ENCODE measurements at regions not wholly inside any gene's neighbourhood (a gene's known extent, or its start where the extent isn't known, plus 50 kb on each side); places are given as distances from the start of the nearest gene placed in this dataset.
"Not testable (repeated sequence)": the region's sequence is repeated elsewhere in the genome, so short reads cannot be mapped to it uniquely, and the experiment has no call there.

DNA sequence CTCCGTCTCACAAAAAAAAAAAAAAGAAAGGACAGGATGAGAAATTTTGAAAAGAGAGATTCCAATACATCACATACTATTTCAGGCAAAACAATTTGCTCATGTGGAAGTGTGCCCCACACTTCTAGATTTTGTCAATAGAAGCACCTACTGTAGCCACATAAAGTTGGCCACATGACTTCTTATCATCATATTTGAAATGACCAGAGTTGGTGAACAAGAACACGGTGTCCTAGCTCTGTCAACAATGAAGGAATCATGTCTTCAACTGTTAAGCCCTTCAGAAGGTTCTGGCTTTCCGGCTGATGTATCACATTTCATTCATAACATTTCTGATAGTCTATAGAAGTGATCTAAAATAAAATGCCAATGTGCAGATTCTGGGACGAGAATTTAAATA lies 534.5 kb downstream of the TMEM114 start:
- H3K4me3 ChIP-seq (ENCODE audit: control insufficient read depth, low read depth, low read length): no peak overlapping the region
- DNase-seq (ENCODE audit: low read depth): no peak
- TF ChIP-seq CTCF (IDR thresholded peaks at IDR 0.05; ENCODE audit: control insufficient read depth, insufficient read depth, low read depth, low read length, missing control alignments): no peak

GRCh38 chr16:8053437-8053836 lies 536.9 kb downstream of the TMEM114 start:
- H3K4me3 ChIP-seq (ENCODE audit: control insufficient read depth, low read depth, low read length): no peak overlapping the region
- no peak for DNase-seq (ENCODE audit: low read depth)
- no peak for TF ChIP-seq CTCF (IDR thresholded peaks at IDR 0.05; ENCODE audit: control insufficient read depth, insufficient read depth, low read depth, low read length, missing control alignments)

- no peak for TF ChIP-seq CTCF (IDR thresholded peaks at IDR 0.05; ENCODE audit: control insufficient read depth, insufficient read depth, low read depth, low read length, missing control alignments)
- no peak for DNase-seq (ENCODE audit: low read depth)
- H3K4me3 ChIP-seq (ENCODE audit: control insufficient read depth, low read depth, low read length): no peak overlapping the region
These were observed 541.9 kb downstream of the TMEM114 start for GRCh38 chr16:8048433-8048832.

DNA sequence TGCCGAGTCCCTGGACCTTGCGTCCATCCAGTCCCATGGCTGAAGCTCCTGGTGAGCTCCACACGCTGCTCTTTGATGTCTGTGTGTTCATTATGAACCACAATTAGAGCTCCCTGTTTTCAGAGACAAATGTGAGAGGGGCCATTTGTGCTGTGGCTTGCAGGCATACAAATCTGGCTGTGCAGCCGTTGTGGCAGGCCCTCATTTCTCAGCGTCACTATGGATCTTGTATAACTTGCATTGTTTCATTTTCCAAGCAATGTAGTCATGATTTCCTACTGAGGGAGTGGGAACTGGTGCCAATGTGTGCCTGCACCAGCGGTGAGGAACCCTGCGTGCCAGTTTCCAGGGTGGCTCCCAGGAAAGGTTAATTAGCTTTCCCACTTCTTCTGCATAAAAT lies 542.6 kb downstream of the TMEM114 start:
- TF ChIP-seq CTCF (IDR thresholded peaks at IDR 0.05; ENCODE audit: control insufficient read depth, insufficient read depth, low read depth, low read length, missing control alignments): no peak
- no peak overlapping the region for H3K4me3 ChIP-seq (ENCODE audit: control insufficient read depth, low read depth, low read length)
- DNase-seq (ENCODE audit: low read depth): no peak

GRCh38 chr16:8044796-8045195 lies 545.5 kb downstream of the TMEM114 start:
- no peak for TF ChIP-seq CTCF (IDR thresholded peaks at IDR 0.05; ENCODE audit: control insufficient read depth, insufficient read depth, low read depth, low read length, missing control alignments)
- DNase-seq (ENCODE audit: low read depth): no peak
- no peak overlapping the region for H3K4me3 ChIP-seq (ENCODE audit: control insufficient read depth, low read depth, low read length)

DNA sequence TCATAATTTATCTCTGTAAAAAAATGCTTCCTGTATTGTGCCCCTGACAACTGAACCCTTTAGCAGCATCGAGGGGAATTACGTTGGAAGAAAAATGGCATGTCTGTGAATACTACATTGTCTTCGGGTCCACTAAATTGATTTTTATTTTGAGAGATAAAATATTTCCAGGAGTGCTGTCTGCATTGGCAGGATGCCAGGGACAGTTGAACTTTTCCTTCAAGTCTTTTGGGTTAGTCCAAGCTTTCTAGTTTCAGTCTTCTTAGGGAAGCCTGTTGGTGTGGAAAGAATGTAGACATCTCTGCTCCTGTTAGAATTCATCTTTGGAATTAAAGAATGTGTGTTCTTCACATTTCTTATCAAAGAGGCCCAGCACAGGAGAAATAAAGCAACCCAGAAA lies 557.9 kb downstream of the TMEM114 start:
- no peak overlapping the region for H3K4me3 ChIP-seq (ENCODE audit: control insufficient read depth, low read depth, low read length)
- no peak for TF ChIP-seq CTCF (IDR thresholded peaks at IDR 0.05; ENCODE audit: control insufficient read depth, insufficient read depth, low read depth, low read length, missing control alignments)
- DNase-seq (ENCODE audit: low read depth): no peak

DNA sequence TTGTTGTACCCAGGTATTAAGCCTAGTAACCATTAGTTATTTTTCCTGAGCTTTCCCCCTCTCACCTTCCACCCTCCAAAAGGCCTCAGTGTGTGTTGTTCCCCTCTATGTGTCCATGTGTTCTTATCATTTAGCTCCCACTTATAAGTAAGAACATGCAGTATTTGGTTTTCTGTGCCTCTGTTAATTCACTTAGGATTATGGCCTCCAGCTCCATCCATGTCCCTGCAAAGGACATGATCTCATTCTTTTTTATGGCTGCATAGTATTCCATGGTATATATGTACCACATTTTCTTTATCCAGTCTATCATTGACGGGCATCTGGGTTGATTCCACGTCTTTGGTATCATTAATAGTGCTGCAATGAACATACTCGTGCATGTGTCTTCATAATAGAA lies 560.3 kb downstream of the TMEM114 start:
- DNase-seq (ENCODE audit: low read depth); H3K4me3 ChIP-seq (ENCODE audit: control insufficient read depth, low read depth, low read length): not testable (repeated sequence)
